T follicular helper cell (primary cell): ENCODE measurements at regions not wholly inside any gene's neighbourhood (a gene's known extent, or its start where the extent isn't known, plus 50 kb on each side); places are given as distances from the start of the nearest gene placed in this dataset.

ENCODE experiments used
- DNase-seq: peaks from one replicate; pipeline ENCODE4 v3.0.0-alpha.2; 2020; ENCODE audit warnings: low read depth

GRCh38 chr13:44022196-44022595 lies 142.5 kb downstream of the LACC1 start:
- no peak for DNase-seq

- DNase-seq, result no peak
Observed at GRCh38 chr13:44024167-44024845, 144.6 kb downstream of the LACC1 start.

GRCh38 chr13:44024846-44025195 lies 145.1 kb downstream of the LACC1 start:
- DNase-seq, result no peak

- DNase-seq, result no peak
Observed at GRCh38 chr13:44026194-44026593, 146.5 kb downstream of the LACC1 start.

GRCh38 chr13:44028734-44029133 lies 149.0 kb downstream of the LACC1 start:
- no peak for DNase-seq

GRCh38 chr13:44030615-44031014 lies 150.9 kb downstream of the LACC1 start:
- DNase-seq, result no peak

GRCh38 chr13:44031555-44031954 lies 151.9 kb downstream of the LACC1 start:
- DNase-seq, result no peak

- no peak for DNase-seq
Observed at GRCh38 chr13:44032802-44033201, 153.1 kb downstream of the LACC1 start.

GRCh38 chr13:44035400-44035799 lies 155.7 kb downstream of the LACC1 start:
- DNase-seq, result no peak

- no peak for DNase-seq
Observed at GRCh38 chr13:44040070-44040817, 160.5 kb downstream of the LACC1 start.

GRCh38 chr13:44040818-44041100 lies 161.1 kb downstream of the LACC1 start:
- DNase-seq, result no peak

GRCh38 chr13:44044547-44045179 lies 165.0 kb downstream of the LACC1 start:
- no peak for DNase-seq

- DNase-seq, result no peak
Observed at GRCh38 chr13:44045180-44045562, 165.5 kb downstream of the LACC1 start.

GRCh38 chr13:44046428-44046827 lies 166.7 kb downstream of the LACC1 start:
- DNase-seq, result no peak

- no peak for DNase-seq
Observed at GRCh38 chr13:44048326-44048725, 168.6 kb downstream of the LACC1 start.

- DNase-seq, result no peak
Observed at GRCh38 chr13:44049081-44049945, 169.6 kb downstream of the LACC1 start.

GRCh38 chr13:44050450-44051063 lies 170.9 kb downstream of the LACC1 start:
- no peak for DNase-seq

- no peak for DNase-seq
Observed at GRCh38 chr13:44051405-44051804, 171.7 kb downstream of the LACC1 start.

GRCh38 chr13:44051918-44052675 lies 172.4 kb downstream of the LACC1 start:
- DNase-seq, result no peak

GRCh38 chr13:44052780-44053184 lies 173.1 kb downstream of the LACC1 start:
- no peak for DNase-seq

- no peak for DNase-seq
Observed at GRCh38 chr13:44053208-44053607, 173.5 kb downstream of the LACC1 start.
